ENCODE measurements at regions not wholly inside any gene's neighbourhood (a gene's known extent, or its start where the extent isn't known, plus 50 kb on each side); places are given as distances from the start of the nearest gene placed in this dataset.

DNA sequence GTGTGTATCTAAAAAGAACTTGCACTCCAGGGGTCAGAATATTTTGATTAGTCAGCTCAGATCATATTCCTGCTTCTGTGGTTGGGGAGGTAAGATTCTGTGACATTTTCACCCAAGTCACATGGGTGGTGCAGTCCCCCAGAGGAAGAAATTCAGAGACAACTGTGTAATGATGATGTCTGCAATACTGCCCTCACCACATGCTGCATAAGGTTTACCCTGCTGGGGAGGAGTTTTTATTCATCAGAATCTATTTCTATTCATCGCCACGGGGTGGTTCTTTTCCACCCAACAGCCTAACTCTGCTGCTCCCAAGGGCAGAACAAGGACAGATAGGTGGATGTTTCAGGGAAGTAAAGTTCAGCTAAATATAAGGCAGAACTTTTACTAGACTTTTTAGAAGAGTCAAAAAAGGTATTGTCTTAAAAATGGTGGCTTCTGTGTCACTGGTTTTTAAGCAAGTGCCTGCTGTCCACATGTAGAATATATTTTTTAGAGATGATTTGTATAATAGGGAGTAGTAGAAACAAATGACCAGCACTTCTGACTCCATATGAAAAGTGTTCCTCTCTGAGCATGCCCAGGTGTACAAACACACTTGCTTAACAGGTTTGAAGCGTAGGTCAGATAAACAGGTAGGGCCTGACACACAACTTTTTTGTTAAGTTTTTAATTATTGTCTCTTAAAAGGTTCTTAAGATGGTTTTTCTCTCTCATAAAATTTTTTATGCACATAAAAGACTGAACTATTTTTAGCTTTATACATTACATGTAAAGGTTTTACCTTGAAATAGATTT lies 352.7 kb downstream of the LRRC70 start:
- Histone ChIP-seq H3K9me1 (ENCODE audit: insufficient read depth, low read length) (no peaks in the 10 kb centered on the region), H2BK15ac (ENCODE audit: low read depth, low read length) (no peak overlapping the region), H4K8ac (ENCODE audit: low read depth in 2 of 2, low read length in 2 of 2) (no peak overlapping the region), H2AK9ac (replicated peaks; ENCODE audit: low read depth, low read length, poor library complexity) (no peak overlapping the region), H3K4me3 (ENCODE audit: insufficient read depth, low read depth, low read length) (no peak overlapping the region), H3K27me3 (ENCODE audit: control insufficient read depth, insufficient read depth, low read length) (no peaks in the 10 kb centered on the region), H3K23ac (ENCODE audit: low read depth, low read length) (no peak overlapping the region), H2BK20ac (ENCODE audit: low read depth, low read length) (no peak overlapping the region), H2BK120ac (ENCODE audit: low read depth, low read length) (no peak overlapping the region), H3K4me2 (ENCODE audit: low read depth, low read length) (no peak overlapping the region), H3K79me1 (ENCODE audit: low read depth in 1 of 2, low read length in 2 of 2) (no peaks in the 10 kb centered on the region), H2AK5ac (ENCODE audit: low read depth, low read length) (no peak overlapping the region), H3K14ac (replicated peaks; ENCODE audit: low read depth, low read length) (no peak overlapping the region), H4K91ac (ENCODE audit: insufficient read depth, low read depth, low read length) (no peak overlapping the region), H3K9ac (ENCODE audit: low read depth, low read length) (no peak overlapping the region), H3K9me3 (ENCODE audit: control insufficient read depth, insufficient read depth, low read length) (peaks cover 6% of the 10 kb centered on the region; the same call in 1 of the 2 replicates), H2AFZ (replicated peaks; ENCODE audit: low read length, poor library complexity) (no peak overlapping the region), H3K4ac (ENCODE audit: low read depth, low read length) (no peak overlapping the region), H4K5ac (ENCODE audit: low read depth, low read length) (no peak overlapping the region), H4K20me1 (ENCODE audit: insufficient read depth, low read length) (no peaks in the 10 kb centered on the region), H3K36me3 (ENCODE audit: control insufficient read depth, insufficient read depth, low read length) (no peaks in the 10 kb centered on the region), H3K4me1 (ENCODE audit: control insufficient read depth, insufficient read depth, low read length) (no peaks in the 10 kb centered on the region), H3K18ac (ENCODE audit: low read depth, low read length) (no peak overlapping the region), H2BK5ac (ENCODE audit: low read depth, low read length, poor library complexity, severe bottlenecking) (no peak overlapping the region), H3K27ac (ENCODE audit: insufficient read depth, low read length) (no peak overlapping the region), H3K56ac (ENCODE audit: extremely low read depth, insufficient read depth, low read length) (no peak overlapping the region)
- no peak for ATAC-seq (ENCODE audit: low read depth)
- no CpG with 5 or more reads among the region's 3 CpGs for WGBS, 2 experiments (ENCODE audit: extremely low coverage in 2 of 2, insufficient read length in 1 of 2)
- in situ Hi-C loops (cut with MboI; ENCODE audit: low sequenced_read_pairs): no loop called here
- ChIA-PET POLR2A (ENCODE audit: unreplicated experiment) (no interaction called here), CTCF (no interaction called here)
- DNase-seq: no peak
- dilution Hi-C loops (cut with HindIII; ENCODE audit: low sequenced_read_pairs, unreplicated experiment): no loop called here
- intact Hi-C loops (cut with micrococcal nuclease): no loop called here
- TF ChIP-seq BHLHE40 (IDR thresholded peaks at IDR 0.05; ENCODE audit: low read depth, low read length): no peak
- TF ChIP-seq, protein P1, sequence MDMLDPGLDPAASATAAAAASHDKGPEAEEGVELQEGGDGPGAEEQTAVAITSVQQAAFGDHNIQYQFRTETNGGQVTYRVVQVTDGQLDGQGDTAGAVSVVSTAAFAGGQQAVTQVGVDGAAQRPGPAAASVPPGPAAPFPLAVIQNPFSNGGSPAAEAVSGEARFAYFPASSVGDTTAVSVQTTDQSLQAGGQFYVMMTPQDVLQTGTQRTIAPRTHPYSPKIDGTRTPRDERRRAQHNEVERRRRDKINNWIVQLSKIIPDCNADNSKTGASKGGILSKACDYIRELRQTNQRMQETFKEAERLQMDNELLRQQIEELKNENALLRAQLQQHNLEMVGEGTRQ (IDR thresholded peaks at IDR 0.05; ENCODE audit: low read depth, low read length): no peak
- TF ChIP-seq RAD21 (IDR thresholded peaks at IDR 0.05; ENCODE audit: low read length): no peak
- no peak for TF ChIP-seq SMC3 (IDR thresholded peaks at IDR 0.05; ENCODE audit: low read depth, low read length)
- TF ChIP-seq, protein P2, sequence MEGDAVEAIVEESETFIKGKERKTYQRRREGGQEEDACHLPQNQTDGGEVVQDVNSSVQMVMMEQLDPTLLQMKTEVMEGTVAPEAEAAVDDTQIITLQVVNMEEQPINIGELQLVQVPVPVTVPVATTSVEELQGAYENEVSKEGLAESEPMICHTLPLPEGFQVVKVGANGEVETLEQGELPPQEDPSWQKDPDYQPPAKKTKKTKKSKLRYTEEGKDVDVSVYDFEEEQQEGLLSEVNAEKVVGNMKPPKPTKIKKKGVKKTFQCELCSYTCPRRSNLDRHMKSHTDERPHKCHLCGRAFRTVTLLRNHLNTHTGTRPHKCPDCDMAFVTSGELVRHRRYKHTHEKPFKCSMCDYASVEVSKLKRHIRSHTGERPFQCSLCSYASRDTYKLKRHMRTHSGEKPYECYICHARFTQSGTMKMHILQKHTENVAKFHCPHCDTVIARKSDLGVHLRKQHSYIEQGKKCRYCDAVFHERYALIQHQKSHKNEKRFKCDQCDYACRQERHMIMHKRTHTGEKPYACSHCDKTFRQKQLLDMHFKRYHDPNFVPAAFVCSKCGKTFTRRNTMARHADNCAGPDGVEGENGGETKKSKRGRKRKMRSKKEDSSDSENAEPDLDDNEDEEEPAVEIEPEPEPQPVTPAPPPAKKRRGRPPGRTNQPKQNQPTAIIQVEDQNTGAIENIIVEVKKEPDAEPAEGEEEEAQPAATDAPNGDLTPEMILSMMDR (conservative IDR thresholded peaks at IDR 0.05; ENCODE audit: low read depth, low read length): no peak
- TF ChIP-seq FOS (IDR thresholded peaks at IDR 0.05; ENCODE audit: low read depth, low read length): no peak
- TF ChIP-seq RFX5 (IDR thresholded peaks at IDR 0.05; ENCODE audit: low read depth, low read length): no peak
- no peak for TF ChIP-seq POLR2A (IDR thresholded peaks at IDR 0.05; ENCODE audit: low read depth, low read length)
- no peak for TF ChIP-seq NFE2L2 (IDR thresholded peaks at IDR 0.05; ENCODE audit: low read depth, low read length)
- no peak for TF ChIP-seq MAFK (IDR thresholded peaks at IDR 0.05; ENCODE audit: low read depth, low read length)
- no peak for TF ChIP-seq CEBPB (IDR thresholded peaks at IDR 0.05; ENCODE audit: low read depth, low read length)
- TF ChIP-seq MXI1 (IDR thresholded peaks at IDR 0.05; ENCODE audit: borderline replicate concordance, low read depth, low read length): no peak
- no TSS peak for BruUV-seq (replicated peaks)

Data from IMR-90 (cell line).